Stimulated activated CD4-positive, alpha-beta T cell treated with anti-CD3 and anti-CD28 coated beads, Interleukin-4, amount 100 ng/mL, for 48 hours (primary cell): ENCODE measurements at regions not wholly inside any gene's neighbourhood (a gene's known extent, or its start where the extent isn't known, plus 50 kb on each side); places are given as distances from the start of the nearest gene placed in this dataset.

Source experiments
- DNase-seq, 2 donors: peaks; one replicate each; pipeline ENCODE4 v3.0.0-alpha.2; 2020; ENCODE audit warnings: low read depth in 2 of 2

- no peak for DNase-seq
Measured at GRCh38 chr4:104677116-104677515, 182.4 kb upstream of the CXXC4 start.

DNA sequence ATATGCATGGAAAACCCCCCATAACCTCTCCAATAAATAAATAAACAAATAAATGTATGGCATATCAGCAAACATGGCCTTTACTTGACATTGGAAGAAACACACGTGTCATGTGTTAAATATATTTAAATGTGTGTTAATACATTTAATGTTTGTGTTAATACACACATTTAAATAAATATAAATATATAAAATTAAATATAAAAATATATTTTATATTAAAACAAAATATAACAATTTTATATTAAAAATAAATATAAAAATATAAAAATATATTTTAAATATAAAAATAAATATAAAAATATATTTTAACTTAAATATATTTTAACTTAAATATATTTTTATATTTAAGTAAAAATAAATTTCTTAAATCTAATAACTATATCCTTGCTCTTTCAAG is 187.6 kb upstream of the CXXC4 start:
- no peak for DNase-seq

GRCh38 chr4:104693601-104694201 is 199.0 kb upstream of the CXXC4 start:
- no peak for DNase-seq

DNA sequence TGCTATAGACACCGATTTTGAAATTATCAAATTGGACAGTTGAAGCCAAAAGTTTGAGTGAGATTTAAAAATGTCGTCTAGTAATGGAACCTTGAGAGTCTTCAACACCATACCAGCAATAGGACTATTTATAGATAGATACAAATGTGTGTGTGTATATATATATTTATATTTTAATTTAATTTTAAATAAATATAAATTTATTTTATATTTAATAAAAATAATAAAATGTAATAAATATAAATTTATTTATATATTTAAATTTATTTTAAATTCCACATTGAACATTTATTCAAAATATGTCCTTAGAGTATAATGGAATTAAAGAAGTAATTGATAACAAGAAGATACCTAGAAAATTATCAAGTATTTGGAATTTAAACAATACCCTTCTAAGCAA is 221.9 kb upstream of the CXXC4 start:
- no peak for DNase-seq

DNA sequence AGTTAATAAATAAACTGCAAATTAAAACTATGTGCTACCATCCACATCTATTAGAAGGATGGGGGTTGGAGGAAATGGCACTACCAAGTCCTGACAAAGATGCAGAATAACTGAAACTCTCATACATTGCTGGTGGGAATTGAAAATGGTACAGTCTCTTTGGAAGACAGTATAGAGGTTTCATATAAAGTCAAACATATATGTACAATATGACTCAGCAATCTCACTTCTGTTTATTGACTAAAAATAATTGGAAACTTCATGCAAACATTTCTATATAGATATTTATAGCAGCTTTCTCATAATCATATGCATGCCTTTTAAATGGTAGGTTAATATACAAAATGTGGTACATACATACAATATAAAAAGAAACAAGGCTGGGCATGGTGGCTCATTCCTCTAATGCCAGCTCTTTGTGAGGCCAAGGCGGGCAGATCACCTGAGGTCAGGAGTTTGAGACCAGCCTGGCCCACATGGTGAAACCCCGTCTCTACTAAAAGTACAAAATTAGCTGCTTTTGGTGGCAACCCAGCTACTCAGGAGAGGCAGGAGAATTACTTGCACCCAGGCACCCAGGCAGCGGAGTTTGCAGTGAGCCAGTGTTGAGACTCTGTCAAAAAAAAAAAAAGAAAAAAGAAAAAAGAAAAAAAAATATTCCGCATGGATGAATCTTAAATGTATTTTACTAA is 225.0 kb upstream of the CXXC4 start:
- no peak for DNase-seq

DNA sequence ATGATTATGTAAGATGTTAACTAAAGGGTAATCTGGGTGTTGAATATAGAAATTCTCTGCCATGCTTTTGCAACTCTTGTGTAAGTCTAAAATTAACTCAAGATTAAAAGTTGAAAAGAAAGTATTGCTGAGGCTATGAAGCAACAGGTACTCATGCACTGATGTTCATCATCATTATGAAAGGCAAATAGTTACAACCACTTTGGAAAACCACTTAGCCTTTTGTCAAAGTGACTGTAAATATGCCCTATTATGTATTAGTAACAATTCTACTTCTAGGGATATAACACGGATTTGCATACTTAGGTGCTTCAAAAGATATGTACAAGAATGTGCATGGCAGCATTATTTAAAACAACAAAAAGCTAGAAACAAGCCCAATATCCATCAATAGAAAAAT is 227.8 kb upstream of the CXXC4 start:
- DNase-seq, result no peak

- no peak for DNase-seq
Measured at GRCh38 chr4:104726002-104726401, 231.3 kb upstream of the CXXC4 start.

GRCh38 chr4:104727643-104728042 is 232.9 kb upstream of the CXXC4 start:
- DNase-seq, result no peak

GRCh38 chr4:104728380-104729122 is 233.9 kb upstream of the CXXC4 start:
- DNase-seq, result no peak

GRCh38 chr4:104732766-104733165 is 238.1 kb upstream of the CXXC4 start:
- no peak for DNase-seq

DNA sequence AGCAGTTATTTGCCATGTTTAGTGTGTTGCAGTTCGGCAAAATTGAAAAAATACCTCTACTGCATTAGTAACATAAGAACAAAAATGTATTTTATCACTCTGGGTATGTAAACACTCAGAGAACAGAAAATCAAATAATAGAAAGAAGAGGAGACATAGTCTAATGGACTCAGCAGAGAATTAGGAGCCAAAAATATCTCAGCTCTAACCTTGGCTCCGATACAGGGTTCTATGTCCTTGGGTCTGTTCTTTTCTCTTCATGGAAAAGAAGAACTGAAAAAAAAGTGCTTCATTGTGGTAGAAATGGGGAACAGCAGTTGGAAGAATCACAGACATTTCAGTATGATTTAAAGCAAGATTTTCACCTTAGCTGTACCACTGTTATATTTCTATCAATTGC is 240.5 kb upstream of the CXXC4 start:
- DNase-seq, result no peak

DNA sequence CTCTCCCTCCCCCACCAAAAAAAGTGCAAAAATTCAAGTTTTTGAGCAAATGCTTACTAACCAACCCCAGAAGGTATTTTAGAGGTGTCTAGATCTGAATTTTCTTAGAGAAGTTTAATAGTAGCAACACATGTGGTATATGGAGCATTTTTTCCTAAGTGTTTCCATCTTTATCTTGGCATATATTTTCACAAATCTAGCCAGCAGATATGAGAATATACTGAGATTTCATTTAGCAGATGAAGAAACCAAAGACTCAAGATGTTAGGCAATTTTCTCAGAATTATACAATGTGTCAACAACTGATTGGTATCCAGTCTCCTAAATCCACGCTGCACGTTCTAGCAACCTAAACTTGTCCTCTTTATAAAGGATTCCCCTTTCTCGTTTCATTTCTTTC is 245.5 kb upstream of the CXXC4 start:
- DNase-seq, result no peak

DNA sequence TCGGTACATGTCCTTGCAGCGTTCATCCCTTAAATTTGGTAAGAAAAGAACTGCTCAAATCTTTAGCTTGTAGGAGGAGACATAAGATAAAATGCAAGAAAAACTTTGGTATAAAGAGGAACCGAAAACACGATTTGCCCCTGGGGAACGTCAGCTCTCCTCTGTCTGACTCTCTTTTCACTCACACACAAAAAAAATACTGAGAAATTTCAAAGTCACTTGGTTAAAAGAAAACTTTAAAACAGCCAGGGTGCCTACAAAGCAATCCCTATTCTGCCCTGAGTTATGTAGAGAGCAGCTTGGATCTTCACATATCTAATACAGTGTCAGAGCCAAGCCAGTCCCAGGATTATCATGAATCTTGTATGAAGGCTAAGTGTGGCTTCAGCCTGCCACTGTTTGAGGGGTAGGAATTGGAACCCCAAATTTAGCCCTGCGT is 248.5 kb upstream of the CXXC4 start:
- DNase-seq, result no peak

DNA sequence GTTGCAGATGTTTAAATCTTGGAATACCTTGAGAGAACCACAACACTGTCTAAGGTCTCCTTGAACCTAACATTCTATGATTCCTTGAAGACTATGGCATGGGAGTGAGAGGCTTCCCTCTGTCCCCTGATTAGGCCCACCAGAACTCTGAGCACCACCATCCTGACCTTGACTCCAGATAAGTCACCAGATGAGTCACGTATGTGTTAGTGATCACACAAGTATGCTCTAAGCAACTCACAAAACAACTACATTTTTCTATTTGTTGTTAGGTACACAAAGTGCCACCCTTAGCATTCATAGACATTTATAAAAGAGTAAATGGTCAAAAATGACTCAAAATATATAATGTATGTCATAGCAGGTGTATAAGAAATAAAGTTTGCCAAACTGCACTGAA is 252.9 kb upstream of the CXXC4 start:
- no peak for DNase-seq

GRCh38 chr4:104749062-104749461 is 254.4 kb upstream of the CXXC4 start:
- no peak for DNase-seq

DNA sequence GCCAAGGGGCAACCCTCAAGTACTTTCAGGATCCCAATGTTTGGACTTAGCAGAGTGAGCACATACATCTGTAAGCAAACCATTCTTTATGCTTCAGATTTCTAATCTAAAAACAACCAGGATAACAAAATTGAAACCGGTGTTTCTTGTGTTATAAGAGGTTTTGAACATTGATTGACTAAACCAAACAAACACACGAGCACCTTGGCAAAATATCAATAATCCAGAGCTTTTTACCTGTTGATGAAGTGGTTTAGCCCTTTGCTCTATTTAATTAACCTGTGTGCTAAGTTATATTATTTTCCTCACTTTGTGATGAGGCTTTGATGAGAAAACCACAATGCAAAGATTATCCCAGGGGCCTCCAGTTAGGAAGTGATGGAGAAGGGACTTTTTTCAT is 255.3 kb upstream of the CXXC4 start:
- DNase-seq, result no peak

DNA sequence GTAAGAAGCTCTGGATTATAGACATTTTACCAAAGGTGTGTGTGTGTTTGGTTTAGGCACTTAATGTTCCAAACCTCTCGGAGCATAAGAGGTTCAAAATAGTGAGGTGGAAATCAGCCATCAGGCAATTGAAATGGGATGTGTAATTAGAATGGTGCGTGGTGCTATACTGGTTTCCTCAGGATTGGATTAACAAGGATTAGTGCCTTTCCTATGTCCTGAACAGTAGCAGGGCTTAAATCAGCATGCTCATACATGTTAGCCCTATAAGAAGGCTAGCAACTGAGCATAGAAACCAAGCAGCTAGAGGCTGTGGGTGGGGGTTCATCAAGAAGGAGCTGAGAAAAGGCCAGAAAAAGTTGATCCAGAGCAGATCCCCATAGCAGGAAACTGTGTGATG is 256.8 kb upstream of the CXXC4 start:
- no peak for DNase-seq

- no peak for DNase-seq
Measured at GRCh38 chr4:104752337-104752736, 257.6 kb upstream of the CXXC4 start.

DNA sequence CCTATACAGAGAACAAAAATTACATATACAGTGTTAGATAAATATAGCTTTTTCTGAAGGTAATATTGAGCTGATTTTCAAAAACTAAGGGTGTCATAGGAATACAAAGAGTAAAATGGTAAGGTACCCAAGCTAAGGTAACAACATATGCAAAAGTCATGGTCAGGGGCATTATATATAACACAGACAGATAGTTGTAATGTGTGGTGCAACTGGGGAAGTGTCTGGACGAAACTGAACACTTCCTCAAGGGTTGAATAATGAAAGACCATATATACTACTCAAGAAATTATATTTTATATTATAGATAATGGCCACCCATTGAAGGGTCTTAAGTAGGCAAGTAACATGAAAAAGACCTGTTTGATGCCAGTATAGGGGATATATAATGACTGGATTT is 262.1 kb upstream of the CXXC4 start:
- no peak for DNase-seq

GRCh38 chr4:104758574-104758973 is 263.9 kb upstream of the CXXC4 start:
- no peak for DNase-seq

GRCh38 chr4:104763554-104764222 is 269.0 kb upstream of the CXXC4 start:
- DNase-seq, result no peak

DNA sequence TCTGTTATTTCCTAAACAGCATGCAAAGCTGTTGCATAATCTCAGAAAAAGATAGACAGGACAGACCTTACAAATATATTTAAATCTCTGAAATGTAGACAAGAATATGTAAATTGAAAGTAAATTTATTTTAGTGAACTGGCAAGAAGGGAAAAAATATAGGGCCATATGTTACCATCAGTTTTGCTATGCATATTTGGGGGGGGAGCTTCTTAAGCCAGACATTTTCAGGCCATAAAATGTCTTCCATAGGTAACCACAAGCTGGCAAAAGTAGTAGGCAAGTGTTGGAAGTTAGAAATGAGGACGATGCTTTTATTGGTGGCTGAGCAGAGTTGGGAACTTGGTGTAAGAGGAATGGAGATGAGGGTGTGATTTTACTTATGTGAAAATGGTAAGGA is 272.0 kb upstream of the CXXC4 start:
- DNase-seq, result no peak

GRCh38 chr4:104772849-104773248 is 278.2 kb upstream of the CXXC4 start:
- DNase-seq, result no peak
